ENCODE measurements at regions not wholly inside any gene's neighbourhood (a gene's known extent, or its start where the extent isn't known, plus 50 kb on each side); places are given as distances from the start of the nearest gene placed in this dataset.

DNA sequence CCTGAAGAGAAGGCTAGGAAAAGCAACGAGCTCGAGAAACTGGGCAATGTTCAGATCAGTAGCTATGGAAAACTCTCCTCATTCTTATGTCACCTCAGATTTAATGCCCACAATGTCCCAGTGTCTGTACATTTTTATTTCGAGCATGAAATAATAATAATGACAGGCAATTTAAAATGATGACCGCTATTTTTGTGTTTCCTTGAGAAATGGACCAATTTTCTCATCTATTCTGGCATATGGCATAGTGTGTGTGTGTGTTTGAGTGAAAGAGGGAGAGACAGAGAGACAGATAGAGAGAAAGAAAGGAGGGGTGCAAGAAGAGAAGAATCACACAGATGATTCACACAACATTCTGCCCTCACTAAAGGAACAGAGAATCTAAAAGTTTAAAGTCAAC lies 119.1 kb upstream of the C1orf21 start:
- Mint-ChIP-seq H3K36me3 (ENCODE audit: low read depth) (no peaks in the 10 kb centered on the region), H3K27me3 (ENCODE audit: low read depth) (no peaks in the 10 kb centered on the region), H3K4me3 (no peak overlapping the region), H3K9me3 (no peaks in the 10 kb centered on the region), H3K4me1 (peaks cover 6% of the 10 kb centered on the region), H3K27ac (ENCODE audit: unreplicated experiment) (no peak overlapping the region)
- no peak for TF ChIP-seq CTCF (conservative IDR thresholded peaks at IDR 0.05)
- DNase-seq (ENCODE audit: low read depth, low spot score), result no peak

GRCh38 chr1:184270556-184270955 lies 116.3 kb upstream of the C1orf21 start:
- no peaks in the 10 kb centered on the region for H3K27me3 Mint-ChIP-seq (ENCODE audit: low read depth)
- no peak for DNase-seq (ENCODE audit: low read depth, low spot score)
- no peak overlapping the region for H3K27ac Mint-ChIP-seq (ENCODE audit: unreplicated experiment)
- H3K36me3 Mint-ChIP-seq (ENCODE audit: low read depth), result peaks cover 2% of the 10 kb centered on the region
- H3K9me3 Mint-ChIP-seq, result peaks cover 3% of the 10 kb centered on the region
- H3K4me3 Mint-ChIP-seq, result no peak overlapping the region
- no peak for TF ChIP-seq CTCF (conservative IDR thresholded peaks at IDR 0.05)
- peaks cover 7% of the 10 kb centered on the region for H3K4me1 Mint-ChIP-seq

- TF ChIP-seq CTCF (conservative IDR thresholded peaks at IDR 0.05), result no peak
- H3K36me3 Mint-ChIP-seq (ENCODE audit: low read depth), result peaks cover 2% of the 10 kb centered on the region
- no peak overlapping the region for H3K27ac Mint-ChIP-seq (ENCODE audit: unreplicated experiment)
- H3K9me3 Mint-ChIP-seq, result peaks cover 3% of the 10 kb centered on the region
- no peak for DNase-seq (ENCODE audit: low read depth, low spot score)
- no peaks in the 10 kb centered on the region for H3K27me3 Mint-ChIP-seq (ENCODE audit: low read depth)
- peaks cover 7% of the 10 kb centered on the region for H3K4me1 Mint-ChIP-seq
- no peak overlapping the region for H3K4me3 Mint-ChIP-seq
Observed at GRCh38 chr1:184272175-184272866, 114.5 kb upstream of the C1orf21 start.

DNA sequence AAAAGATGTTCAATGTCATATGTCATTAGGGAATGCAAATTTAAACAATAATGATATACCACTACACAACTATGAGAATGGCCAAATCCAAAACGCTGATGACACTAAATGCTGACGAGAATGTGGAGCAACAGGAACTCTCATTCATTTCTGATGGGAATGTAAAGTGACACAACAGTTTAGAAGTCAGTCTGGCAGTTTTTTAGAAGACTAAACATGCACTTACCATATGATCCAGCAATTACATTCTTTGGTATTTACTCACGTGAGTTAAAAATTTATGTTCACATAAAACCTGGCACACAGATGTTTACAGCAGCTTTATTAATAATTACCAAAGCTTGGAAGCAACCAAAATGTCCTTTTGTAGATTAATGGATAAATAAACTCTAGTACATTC lies 110.4 kb upstream of the C1orf21 start:
- Mint-ChIP-seq H3K27ac (ENCODE audit: unreplicated experiment) (no peak overlapping the region), H3K4me1 (peaks cover 7% of the 10 kb centered on the region), H3K27me3 (ENCODE audit: low read depth) (no peaks in the 10 kb centered on the region), H3K4me3 (no peak overlapping the region), H3K36me3 (ENCODE audit: low read depth) (peaks cover 2% of the 10 kb centered on the region), H3K9me3 (peaks cover 3% of the 10 kb centered on the region)
- DNase-seq (ENCODE audit: low read depth, low spot score), result no peak
- no peak for TF ChIP-seq CTCF (conservative IDR thresholded peaks at IDR 0.05)

- Mint-ChIP-seq H3K4me3 (no peak overlapping the region), H3K9me3 (peaks cover 4% of the 10 kb centered on the region), H3K36me3 (ENCODE audit: low read depth) (peaks cover under 1% of the 10 kb centered on the region), H3K4me1 (no peaks in the 10 kb centered on the region), H3K27ac (ENCODE audit: unreplicated experiment) (no peak overlapping the region), H3K27me3 (ENCODE audit: low read depth) (no peaks in the 10 kb centered on the region)
- TF ChIP-seq CTCF (conservative IDR thresholded peaks at IDR 0.05), result no peak
- no peak for DNase-seq (ENCODE audit: low read depth, low spot score)
Observed at GRCh38 chr1:184279911-184280458, 106.8 kb upstream of the C1orf21 start.
